Stomach (tissue), 4 donors: ENCODE measurements at regions not wholly inside any gene's neighbourhood (a gene's known extent, or its start where the extent isn't known, plus 50 kb on each side); places are given as distances from the start of the nearest gene placed in this dataset.

Source experiments
- CTCF ChIP-seq, 7 experiments: fragments of 450-650 bp in 4 of 7; fragments of 200-600 bp in 3 of 7; sonication (generic) in 3 of 7; IDR thresholded peaks; one replicate each; pipeline ENCODE4 v1.5.1; 2016 to 2019; ENCODE audit warnings: antibody characterized with exemption in 7 of 7, control low read depth in 2 of 7, mild to moderate bottlenecking in 1 of 7
- POLR2A ChIP-seq, 4 donors: fragments of 450-650 bp; IDR thresholded peaks; one replicate each; pipeline ENCODE4 v1.6.1; 2016; ENCODE audit warnings: antibody characterized with exemption in 4 of 4, control low read depth in 2 of 4, mild to moderate bottlenecking in 1 of 4, moderate library complexity in 1 of 4
- POLR2AphosphoS5 ChIP-seq, 3 donors: sonication (generic); formaldehyde crosslinking; IDR thresholded peaks; one replicate each; pipeline ENCODE4 v1.6.1; 2016; ENCODE audit warnings: antibody characterized with exemption in 3 of 3

DNA sequence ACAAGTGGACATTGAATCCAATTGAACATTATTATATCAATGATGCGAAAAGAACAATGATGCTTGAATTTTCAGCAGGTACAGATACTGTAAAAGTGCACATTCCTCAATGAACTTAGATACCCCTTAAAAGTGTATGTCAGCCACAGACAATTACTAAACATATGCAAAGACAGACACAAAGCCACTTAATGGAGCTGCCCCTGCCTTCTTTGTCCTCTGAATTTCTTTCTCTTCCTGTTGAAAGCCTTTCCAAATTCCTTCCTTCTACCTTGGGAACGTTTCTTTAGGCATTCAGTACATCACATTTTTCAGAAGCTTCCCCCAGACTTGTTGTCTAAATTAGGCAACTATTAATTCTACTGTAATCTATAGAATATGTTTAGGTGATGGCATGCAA is 706.8 kb upstream of the MBL2 start:
- TF ChIP-seq CTCF (IDR thresholded peaks at IDR 0.05): no peak
- no peak for TF ChIP-seq POLR2A (IDR thresholded peaks at IDR 0.05)
- TF ChIP-seq POLR2AphosphoS5 (IDR thresholded peaks at IDR 0.05): no peak
